K562 (cell line): ENCODE measurements at regions not wholly inside any gene's neighbourhood (a gene's known extent, or its start where the extent isn't known, plus 50 kb on each side); places are given as distances from the start of the nearest gene placed in this dataset.

Experiments
- ATAC-seq: fragments of 200-7000 bp; cut with Tn5 transposase; 3 replicates; pipeline ENCODE4 v1.9.1; 2020; ENCODE audit warnings: moderate library complexity
- BruUV-seq: library from RNA; stranded (reverse); fragments of 400-500 nt; replicated peaks from 2 replicates; lab custom pipeline; 2021; lab: Mats Ljungman, UMichigan
- CTCF ChIA-PET: fragments of 300-600 bp; formaldehyde crosslinking; extraction: SDS; loops from one replicate; lab custom pipeline; 2021; ENCODE audit warnings: low intra/inter-chr PET ratio; lab: Yijun Ruan, JAX
- POLR2A ChIA-PET: fragments of 300-600, 350-650 bp; sonication (Branson Sonifier 250); formaldehyde crosslinking; extraction: SDS; loops from one replicate; lab custom pipeline; 2021; ENCODE audit warnings: antibody characterized with exemption, inconsistent platforms; lab: Yijun Ruan, JAX
- DNase-seq, 4 experiments: peaks; one replicate each; pipeline versions ENCODE4 v3.0.0 to v3.0.0-alpha.2; 2011 to 2018; ENCODE audit warnings: low spot score in 3 of 4, mixed read lengths in 3 of 4; ENCODE audit errors: extremely low read depth in 1 of 4
- FAIRE-seq: peaks from 2 replicates; lab custom pipeline; 2011; peaks lifted over from hg19 to GRCh38; lab: Jason Lieb, UNC
- H2AFZ ChIP-seq: 2 replicates; pipeline ENCODE4 v1.6.0; 2011; ENCODE audit warnings: low read depth, low read length, control low read depth, inconsistent platforms
- H3K27ac ChIP-seq: fragments of 200-600 bp; 3 replicates; pipeline ENCODE4 v1.8.0; 2011; ENCODE audit warnings: low read depth, mild to moderate bottlenecking, control low read depth, inconsistent platforms, low read length, moderate library complexity, mixed read lengths; ENCODE audit errors: extremely low read depth
- H3K27me3 ChIP-seq, 2 experiments: fragments of 300-600 bp in 1 of 2; 2 replicates in 1 of 2; 3 replicates in 1 of 2; pipeline versions ENCODE4 v1.6.0 to v1.8.0; 2011; ENCODE audit warnings: inconsistent platforms in 2 of 2, low read length in 2 of 2, mild to moderate bottlenecking in 1 of 2, mixed read lengths in 1 of 2, moderate library complexity in 1 of 2; ENCODE audit not compliant: control insufficient read depth in 2 of 2, insufficient read depth in 2 of 2
- H3K36me3 ChIP-seq: fragments of 300-600 bp; 3 replicates; pipeline ENCODE4 v1.8.0; 2011; ENCODE audit warnings: mild to moderate bottlenecking, low read length, inconsistent platforms; ENCODE audit not compliant: control insufficient read depth, insufficient read depth
- H3K4me1 ChIP-seq, 2 experiments: fragments of 200-600 bp in 1 of 2; replicated peaks in 1 of 2; 2 replicates in 1 of 2; 3 replicates in 1 of 2; pipeline versions ENCODE4 v1.5.1 to v1.8.0; 2011; ENCODE audit warnings: inconsistent platforms in 2 of 2, low read length in 2 of 2, mild to moderate bottlenecking in 1 of 2, mixed read lengths in 1 of 2, moderate library complexity in 1 of 2; ENCODE audit not compliant: control insufficient read depth in 2 of 2, insufficient read depth in 2 of 2
- H3K4me2 ChIP-seq: 2 replicates; pipeline ENCODE4 v1.6.1; 2011; ENCODE audit warnings: low read length, control low read depth, inconsistent platforms, mixed read lengths; ENCODE audit not compliant: insufficient read depth
- H3K4me3 ChIP-seq: fragments of 200-600 bp; sonication (generic), shearing (Covaris generic); 2 replicates; pipeline ENCODE4 v1.5.1; 2016; ENCODE audit warnings: control low read depth, inconsistent platforms
- H3K79me2 ChIP-seq: fragments of 200-600 bp; 3 replicates; pipeline ENCODE4 v1.8.0; 2011; ENCODE audit warnings: low read length, inconsistent platforms; ENCODE audit not compliant: control insufficient read depth, insufficient read depth
- H3K9ac ChIP-seq, 2 experiments: 2 replicates each; pipeline versions ENCODE4 v1.6.0 to v1.6.1; 2011; ENCODE audit warnings: low read depth in 2 of 2, low read length in 2 of 2, control low read depth in 1 of 2, inconsistent platforms in 1 of 2, mild to moderate bottlenecking in 1 of 2, mixed read lengths in 1 of 2; ENCODE audit not compliant: insufficient read depth in 1 of 2
- H3K9me1 ChIP-seq: one replicate; pipeline ENCODE4 v1.6.0; 2011; ENCODE audit warnings: inconsistent platforms, mild to moderate bottlenecking, low read length, moderate library complexity; ENCODE audit not compliant: control insufficient read depth, insufficient read depth
- H3K9me3 ChIP-seq: replicated peaks from 2 replicates; pipeline ENCODE4 v1.5.1; 2011; ENCODE audit warnings: low read depth, low read length, inconsistent platforms; ENCODE audit not compliant: control insufficient read depth, insufficient read depth
- H4K20me1 ChIP-seq: replicated peaks from 2 replicates; pipeline ENCODE4 v1.6.1; 2011; ENCODE audit warnings: low read length, inconsistent platforms, mixed read lengths; ENCODE audit not compliant: control insufficient read depth, insufficient read depth
- CHD7 ChIP-seq: fragments of 200-600 bp; sonication (generic); IDR thresholded peaks from one replicate; pipeline ENCODE4 v1.6.1; 2012; ENCODE audit warnings: mild to moderate bottlenecking, low read depth, low read length, inconsistent platforms
- RBM14 ChIP-seq: fragments of 200-400 bp; formaldehyde crosslinking; IDR thresholded peaks from 2 replicates; pipeline ENCODE4 v1.6.1; 2018; ENCODE audit warnings: low read depth, mild to moderate bottlenecking, low read length, moderate library complexity, borderline replicate concordance; ENCODE audit not compliant: insufficient read depth
- WGBS: fragments of 100-300 bp; shearing (Covaris generic); methylation state at CpG from one replicate; pipeline ENCODE4 v1.1.6; 2016; ENCODE audit warnings: low coverage, mixed read lengths; ENCODE audit not compliant: insufficient coverage; ENCODE audit errors: missing lambda C conversion rate; 5-methylcytosine and 5-hydroxymethylcytosine counted together
- in situ Hi-C: fragments of 300-500 bp; cut with MboI; formaldehyde crosslinking; loops from 4 replicates; pipeline ENCODE4 v1.15.0; 2018; ENCODE audit warnings: inconsistent platforms, mixed read lengths
- intact Hi-C: fragments of 100-400 bp; cut with micrococcal nuclease; formaldehyde crosslinking; loops from 2 replicates; pipeline ENCODE4 v1.14.2; 2022

DNA sequence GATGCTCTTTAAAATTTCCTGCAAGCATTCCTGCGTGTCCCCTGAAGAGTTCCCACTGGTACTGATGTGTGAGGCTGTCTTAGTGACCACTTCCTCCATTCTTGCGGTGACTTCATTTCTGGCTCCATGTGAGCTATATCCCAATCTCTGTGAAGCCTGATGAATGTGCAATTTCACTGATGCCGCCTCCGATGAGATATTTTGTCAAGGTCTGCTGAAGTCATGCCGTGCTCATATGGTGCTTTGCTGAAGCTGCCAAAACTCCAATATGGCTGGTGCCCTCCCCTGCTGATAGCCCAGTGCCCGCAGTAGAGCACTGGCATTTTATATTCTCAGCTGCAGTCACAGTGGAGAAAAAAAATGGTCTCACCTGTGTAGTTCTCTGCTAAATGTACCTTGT is 271.5 kb downstream of the EFHB start:
- ATAC-seq (no peak), DNase-seq (no peak), FAIRE-seq (no peak)
- POLR2A ChIA-PET = no interaction called here
- no peaks in the 10 kb centered on the region for H3K4me1 ChIP-seq
- 3% methylated on average over 6 of the region's 6 CpGs for WGBS
- H3K27ac ChIP-seq = no peak overlapping the region
- intact Hi-C loops (no loop called here), in situ Hi-C loops (no loop called here)
- CTCF ChIA-PET = no interaction called here
- H3K9me1 ChIP-seq = no peaks in the 10 kb centered on the region
- no peaks in the 10 kb centered on the region for H3K9me3 ChIP-seq
- BruUV-seq = no TSS peak
- H3K36me3 ChIP-seq = no peaks in the 10 kb centered on the region
- no peaks in the 10 kb centered on the region for H3K27me3 ChIP-seq
- H4K20me1 ChIP-seq = no peaks in the 10 kb centered on the region
- no peak overlapping the region for H2AFZ ChIP-seq
- H3K4me2 ChIP-seq = no peak overlapping the region
- H3K4me3 ChIP-seq = no peak overlapping the region
- no peaks in the 10 kb centered on the region for H3K79me2 ChIP-seq
- H3K9ac ChIP-seq = no peak overlapping the region
- TF ChIP-seq RBM14 = no peak
- no peak for TF ChIP-seq CHD7
